GM18498 (cell line): ENCODE measurements at regions not wholly inside any gene's neighbourhood (a gene's known extent, or its start where the extent isn't known, plus 50 kb on each side); places are given as distances from the start of the nearest gene placed in this dataset.
"Not testable (repeated sequence)": the region's sequence is repeated elsewhere in the genome, so short reads cannot be mapped to it uniquely, and the experiment has no call there.

Experiments
- ATAC-seq: cut with Tn5 transposase; IDR thresholded peaks from one replicate; pipeline ENCODE4 v1.9.1; 2021; ENCODE audit warnings: mild to moderate bottlenecking, moderate library complexity; ENCODE audit not compliant: unreplicated experiment

- not testable (repeated sequence) for ATAC-seq
These were observed 619.3 kb downstream of the TMEM121 start for GRCh38 chr14:106145731-106146130.

DNA sequence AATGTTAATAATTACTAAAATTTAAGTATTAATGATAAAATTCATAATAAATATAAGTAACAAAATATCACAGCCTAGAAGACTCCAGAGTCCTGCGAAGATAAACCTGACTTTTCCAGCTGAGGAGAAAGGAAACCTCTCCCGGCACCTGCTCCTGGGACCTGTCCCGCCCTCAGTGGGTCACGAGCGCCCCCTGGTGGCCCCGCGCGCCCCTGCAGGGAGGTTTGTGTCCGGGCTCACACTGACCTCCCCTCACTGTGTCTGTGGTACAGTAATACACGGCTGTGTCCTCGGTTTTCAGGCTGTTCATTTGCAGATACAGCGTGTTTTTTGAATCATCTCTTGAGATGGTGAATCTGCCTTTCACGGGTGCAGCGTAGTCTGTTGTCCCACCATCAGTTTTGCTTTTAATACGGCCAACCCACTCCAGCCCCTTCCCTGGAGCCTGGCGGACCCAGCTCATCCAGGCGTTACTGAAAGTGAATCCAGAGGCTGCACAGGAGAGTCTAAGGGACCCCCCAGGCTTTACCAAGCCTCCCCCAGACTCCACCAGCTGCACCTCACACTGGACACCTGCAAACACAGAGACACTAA lies 627.1 kb downstream of the TMEM121 start:
- ATAC-seq, result not testable (repeated sequence)

- no peak for ATAC-seq
These were observed 636.9 kb downstream of the TMEM121 start for GRCh38 chr14:106163316-106163715.

- not testable (repeated sequence) for ATAC-seq
These were observed 637.4 kb downstream of the TMEM121 start for GRCh38 chr14:106163812-106164211.

DNA sequence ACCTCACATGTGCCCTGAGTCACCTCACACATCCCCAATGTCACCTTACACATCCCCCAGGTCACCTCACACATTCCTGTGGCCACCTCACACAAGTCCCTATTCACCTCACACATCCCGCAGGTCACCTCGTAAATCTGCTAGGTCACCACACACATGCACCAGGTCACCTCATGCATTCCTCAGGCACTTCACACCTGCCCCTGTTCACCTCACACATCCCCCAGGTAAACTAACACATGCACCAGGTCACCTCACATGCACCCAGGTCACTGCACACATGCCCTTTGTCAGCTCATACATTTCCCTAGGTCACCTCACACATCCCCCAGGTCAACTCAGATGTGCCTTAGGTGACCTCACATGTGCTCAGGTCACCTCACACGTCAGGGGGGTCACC lies 639.8 kb downstream of the TMEM121 start:
- no peak for ATAC-seq

- ATAC-seq, result no peak
These were observed 640.3 kb downstream of the TMEM121 start for GRCh38 chr14:106166650-106167204.

DNA sequence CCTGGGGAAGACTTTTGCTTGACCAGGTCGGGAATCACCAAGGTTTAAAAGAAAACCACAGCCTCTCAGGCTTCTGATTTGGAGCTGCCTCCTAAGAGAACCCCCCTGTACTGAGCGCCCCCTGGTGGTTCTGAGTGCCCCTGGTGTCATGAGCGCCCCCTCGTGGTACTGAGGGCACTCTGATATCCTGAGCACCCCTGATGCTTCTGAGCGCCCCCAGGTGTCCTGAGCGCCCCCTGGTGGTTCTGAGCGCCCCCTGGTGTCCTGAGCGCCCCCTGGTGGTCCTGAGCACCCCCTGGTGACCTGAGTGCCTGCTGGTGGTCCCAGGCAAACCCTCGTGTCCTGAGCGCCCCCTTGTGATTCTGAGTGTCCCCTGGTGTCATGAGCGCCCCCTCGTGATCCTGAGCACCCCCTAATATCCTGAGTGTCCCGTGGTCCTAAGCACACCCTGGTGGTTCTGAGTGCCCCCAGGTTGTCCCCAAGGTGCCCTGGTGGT lies 643.8 kb downstream of the TMEM121 start:
- not testable (repeated sequence) for ATAC-seq

GRCh38 chr14:106174206-106174605 lies 647.8 kb downstream of the TMEM121 start:
- no peak for ATAC-seq

DNA sequence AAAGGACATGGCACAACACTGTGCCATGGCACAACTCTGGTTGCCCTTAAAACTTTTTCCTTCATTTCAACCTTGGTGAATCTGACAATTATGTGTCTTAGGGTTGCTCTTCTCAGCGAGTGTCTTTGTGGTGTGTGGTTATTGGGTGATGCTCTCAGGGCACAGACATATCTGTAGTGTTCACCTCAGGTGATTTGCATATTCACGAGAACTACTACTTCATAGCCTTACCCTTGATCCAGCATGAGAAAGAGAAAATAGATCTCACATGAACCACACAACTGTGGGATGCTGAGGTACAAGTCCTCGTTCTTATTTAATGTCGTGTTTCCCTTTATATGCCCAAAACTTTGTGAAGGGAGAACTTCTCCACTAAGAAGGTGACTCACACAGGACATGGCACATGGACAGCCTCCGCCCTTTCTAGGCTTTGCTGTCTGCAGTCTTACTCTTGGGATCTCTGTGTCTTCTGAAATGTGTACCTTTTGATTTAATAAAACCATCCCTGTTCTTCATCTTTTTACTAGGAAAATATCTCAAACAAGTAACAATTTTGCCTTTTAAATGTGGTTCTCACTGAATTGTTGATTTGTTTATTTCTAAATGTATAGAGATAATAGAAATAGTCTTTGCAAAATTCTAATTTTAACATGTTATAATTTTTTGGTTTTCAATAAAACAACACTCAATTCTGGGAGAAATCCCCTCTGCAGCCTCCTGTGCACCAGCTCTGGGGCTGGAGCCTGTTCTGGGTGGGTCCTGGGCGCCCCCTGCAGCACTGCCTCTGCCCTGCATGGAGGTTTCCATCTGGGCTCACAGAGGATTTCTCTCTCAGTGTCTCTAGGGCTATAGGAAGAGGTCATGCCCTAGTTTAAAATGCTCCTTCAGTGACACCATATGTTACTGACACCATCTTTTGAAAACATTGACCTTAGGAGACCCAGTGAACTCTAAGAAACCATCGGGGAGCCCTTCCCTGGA lies 651.2 kb downstream of the TMEM121 start:
- not testable (repeated sequence) for ATAC-seq

DNA sequence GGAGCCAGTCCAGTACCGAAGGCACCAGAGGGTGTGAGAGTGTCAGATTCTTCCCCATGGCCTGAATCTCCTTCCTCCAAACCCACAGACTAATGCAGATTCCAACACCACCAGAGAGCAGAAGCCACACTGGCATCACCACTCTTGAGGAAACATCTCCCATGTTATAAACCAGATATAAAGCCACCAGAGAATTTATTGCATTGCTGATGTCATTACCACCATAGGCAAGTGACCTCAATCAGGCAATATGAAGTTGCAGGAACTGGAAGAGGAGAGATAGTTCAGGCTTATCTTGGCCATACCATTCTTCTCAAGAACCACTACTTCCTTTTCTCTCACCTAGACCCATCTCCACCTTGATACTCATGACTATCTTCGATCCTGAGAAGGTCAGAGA lies 653.4 kb downstream of the TMEM121 start:
- ATAC-seq, result no peak

DNA sequence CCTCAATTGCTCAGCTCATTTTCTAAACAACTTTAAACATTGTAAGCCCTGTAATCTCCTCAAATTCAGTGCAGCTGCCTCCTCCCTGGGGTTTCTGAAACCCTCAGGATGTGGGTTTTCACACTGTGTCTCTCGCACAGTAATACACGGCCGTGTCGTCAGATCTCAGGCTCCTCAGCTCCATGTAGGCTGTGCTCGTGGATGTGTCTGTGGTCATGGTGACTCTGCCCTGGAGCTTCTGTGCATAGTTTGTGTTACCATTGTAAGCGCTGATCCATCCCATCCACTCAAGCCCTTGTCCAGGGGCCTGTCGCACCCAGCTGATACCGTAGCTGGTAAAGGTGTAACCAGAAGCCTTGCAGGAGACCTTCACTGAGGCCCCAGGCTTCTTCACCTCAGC lies 658.4 kb downstream of the TMEM121 start:
- ATAC-seq, result not testable (repeated sequence)

- not testable (repeated sequence) for ATAC-seq
These were observed 658.9 kb downstream of the TMEM121 start for GRCh38 chr14:106185174-106185836.

GRCh38 chr14:106185837-106186233 lies 659.5 kb downstream of the TMEM121 start:
- ATAC-seq, result no peak

- no peak for ATAC-seq
These were observed 660.8 kb downstream of the TMEM121 start for GRCh38 chr14:106187216-106187615.

DNA sequence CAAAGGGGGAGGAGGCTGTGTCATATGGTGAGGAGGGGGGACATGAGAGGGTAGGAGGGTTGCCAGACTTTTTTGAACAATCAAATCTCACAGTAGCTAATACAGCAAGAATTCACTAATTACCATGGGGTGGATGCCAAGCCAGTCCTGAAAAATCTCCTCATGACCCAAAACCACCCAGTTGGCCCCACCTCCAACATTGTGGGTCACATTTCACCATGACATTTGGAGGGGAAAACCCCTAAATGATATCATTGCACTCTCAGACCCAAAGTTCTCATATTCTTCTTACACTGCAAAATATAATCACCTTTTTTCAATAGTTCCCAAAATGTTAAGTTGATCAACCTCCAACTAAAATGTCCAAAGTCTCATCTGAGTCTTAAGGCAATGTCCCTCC lies 666.3 kb downstream of the TMEM121 start:
- not testable (repeated sequence) for ATAC-seq

- ATAC-seq, result not testable (repeated sequence)
These were observed 670.1 kb downstream of the TMEM121 start for GRCh38 chr14:106196459-106196858.

GRCh38 chr14:106197264-106197663 lies 670.9 kb downstream of the TMEM121 start:
- ATAC-seq, result not testable (repeated sequence)

GRCh38 chr14:106199097-106199496 lies 672.7 kb downstream of the TMEM121 start:
- no peak for ATAC-seq

- no peak for ATAC-seq
These were observed 674.3 kb downstream of the TMEM121 start for GRCh38 chr14:106200541-106201315.

DNA sequence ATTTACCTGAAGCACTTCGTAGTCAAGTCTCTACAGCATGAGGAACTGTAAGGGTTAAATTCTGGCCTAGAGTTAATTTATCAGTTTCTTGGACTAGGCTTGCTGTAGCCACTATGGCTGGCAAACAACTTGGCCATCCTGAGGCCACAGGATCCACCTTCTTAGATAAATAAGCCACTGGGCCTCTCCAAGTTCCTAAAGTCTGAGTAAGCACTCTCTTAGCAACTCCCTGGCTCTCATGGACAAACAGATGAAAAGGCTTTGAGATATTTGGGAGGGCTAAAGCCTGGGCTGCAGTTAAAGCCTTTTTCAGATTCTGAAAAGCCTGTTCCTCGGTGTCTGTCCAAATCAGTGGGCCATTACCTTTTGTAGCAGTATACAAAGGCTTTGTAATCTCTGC lies 675.0 kb downstream of the TMEM121 start:
- ATAC-seq, result no peak
